Left lung (tissue), 4 donors: ENCODE measurements at regions not wholly inside any gene's neighbourhood (a gene's known extent, or its start where the extent isn't known, plus 50 kb on each side); places are given as distances from the start of the nearest gene placed in this dataset.

ENCODE experiments used
- ATAC-seq: fragments of 200-7000 bp; cut with Tn5 transposase; one replicate; pipeline ENCODE4 v1.9.1; 2020; ENCODE audit warnings: moderate library complexity
- DNase-seq, 4 donors: peaks; one replicate each; pipeline ENCODE4 v3.0.0-alpha.2; 2013 to 2020
- H3K27ac ChIP-seq, 2 donors: fragments of 200-600 bp; sonication (generic) in 1 of 2; one replicate each; pipeline versions ENCODE4 v1.5.0 to v1.8.0; 2020 to 2021
- H3K27me3 ChIP-seq, 2 donors: fragments of 200-600 bp; sonication (generic) in 1 of 2; one replicate each; pipeline versions ENCODE4 v1.5.0 to v1.8.0; 2020 to 2021
- H3K36me3 ChIP-seq, 2 donors: fragments of 200-600 bp; sonication (generic) in 1 of 2; one replicate each; pipeline versions ENCODE4 v1.5.0 to v1.8.0; 2020 to 2021
- H3K4me1 ChIP-seq, 2 donors: fragments of 200-600 bp; one replicate each; pipeline ENCODE4 v1.8.0; 2021
- H3K4me3 ChIP-seq, 2 donors: fragments of 200-600 bp; sonication (generic) in 1 of 2; one replicate each; pipeline versions ENCODE4 v1.5.0 to v1.8.0; 2020 to 2021; ENCODE audit warnings: mild to moderate bottlenecking in 1 of 2
- H3K9me3 ChIP-seq, 2 donors: fragments of 200-600 bp; sonication (generic) in 1 of 2; one replicate each; pipeline versions ENCODE4 v1.5.0 to v1.8.0; 2020 to 2021
- intact Hi-C, 2 donors: fragments of 100-400 bp; cut with DNase I; formaldehyde crosslinking; loops; one replicate each; pipeline versions ENCODE4 v1.11.2 to v1.14.2; 2022
- TF ChIP-seq, protein P1 (sequence below), 2 donors: fragments of 200-600 bp; sonication (generic) in 1 of 2; IDR thresholded peaks; one replicate each; pipeline versions ENCODE4 v1.5.0 to v1.8.0; 2021; ENCODE audit warnings: antibody characterized with exemption in 2 of 2
- donor health status: DM: no; HTN: yes; CAD: no.
- donor health status: DM: no; HTN: no; CAD: no.

DNA sequence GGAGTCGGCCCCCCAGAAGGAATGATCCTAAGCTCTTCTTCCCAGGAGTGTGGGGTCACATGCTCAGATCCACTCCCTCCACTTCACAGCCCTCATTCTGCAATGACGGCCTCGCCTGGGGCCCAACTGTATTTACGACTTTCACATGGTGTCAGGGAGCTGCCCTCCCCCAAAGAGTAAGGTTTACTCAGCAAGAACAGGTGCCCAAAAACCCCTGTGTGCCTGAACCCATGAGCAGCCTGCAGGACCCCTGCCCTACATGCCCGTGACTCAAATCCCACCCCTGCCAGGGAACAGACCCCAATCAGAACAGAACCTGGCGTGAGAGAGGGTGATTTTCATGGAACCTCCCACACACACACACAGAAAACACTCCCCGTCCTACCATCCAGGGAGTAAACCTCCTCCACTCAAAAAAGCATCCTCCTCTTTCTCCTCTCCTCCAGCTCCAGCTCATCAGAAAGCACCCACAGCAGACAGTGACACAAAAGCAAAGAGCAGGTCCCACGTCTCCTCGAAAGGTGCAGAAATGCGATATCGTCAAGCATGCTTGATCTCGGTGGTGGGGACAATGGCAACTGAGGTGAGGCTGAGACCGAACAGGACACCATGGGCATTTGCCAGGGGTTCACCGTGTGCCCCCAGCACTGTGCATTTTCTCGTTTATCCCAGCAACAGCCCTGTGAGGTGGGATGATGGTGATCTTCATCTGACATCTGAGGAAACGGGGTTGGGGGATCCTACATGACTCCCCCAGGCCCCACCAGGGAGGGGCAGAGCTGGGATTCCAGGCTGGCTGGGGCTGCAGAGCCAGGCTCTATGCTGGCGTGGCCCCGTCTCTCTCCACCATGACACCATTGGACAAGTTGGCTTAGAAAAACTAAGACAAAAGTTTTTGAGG lies 397.9 kb downstream of the NPHP4 start:
- TF ChIP-seq, protein P1, sequence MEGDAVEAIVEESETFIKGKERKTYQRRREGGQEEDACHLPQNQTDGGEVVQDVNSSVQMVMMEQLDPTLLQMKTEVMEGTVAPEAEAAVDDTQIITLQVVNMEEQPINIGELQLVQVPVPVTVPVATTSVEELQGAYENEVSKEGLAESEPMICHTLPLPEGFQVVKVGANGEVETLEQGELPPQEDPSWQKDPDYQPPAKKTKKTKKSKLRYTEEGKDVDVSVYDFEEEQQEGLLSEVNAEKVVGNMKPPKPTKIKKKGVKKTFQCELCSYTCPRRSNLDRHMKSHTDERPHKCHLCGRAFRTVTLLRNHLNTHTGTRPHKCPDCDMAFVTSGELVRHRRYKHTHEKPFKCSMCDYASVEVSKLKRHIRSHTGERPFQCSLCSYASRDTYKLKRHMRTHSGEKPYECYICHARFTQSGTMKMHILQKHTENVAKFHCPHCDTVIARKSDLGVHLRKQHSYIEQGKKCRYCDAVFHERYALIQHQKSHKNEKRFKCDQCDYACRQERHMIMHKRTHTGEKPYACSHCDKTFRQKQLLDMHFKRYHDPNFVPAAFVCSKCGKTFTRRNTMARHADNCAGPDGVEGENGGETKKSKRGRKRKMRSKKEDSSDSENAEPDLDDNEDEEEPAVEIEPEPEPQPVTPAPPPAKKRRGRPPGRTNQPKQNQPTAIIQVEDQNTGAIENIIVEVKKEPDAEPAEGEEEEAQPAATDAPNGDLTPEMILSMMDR (IDR thresholded peaks at IDR 0.05) = no peak
- Histone ChIP-seq H3K36me3 (no peaks in the 10 kb centered on the region), H3K27me3 (no peaks in the 10 kb centered on the region), H3K9me3 (peaks cover 0 to 18% of the 10 kb centered on the region in 2 donors), H3K27ac (no peak overlapping the region), H3K4me3 (no peak overlapping the region), H3K4me1 (no peaks in the 10 kb centered on the region)
- DNase-seq (no peak), ATAC-seq (no peak)
- intact Hi-C loops = no loop called here

GRCh38 chr1:5590717-5591116 lies 401.5 kb downstream of the NPHP4 start:
- H3K4me1 ChIP-seq = no peaks in the 10 kb centered on the region
- no peak for ATAC-seq
- TF ChIP-seq, protein P1 (IDR thresholded peaks at IDR 0.05) = no peak
- H3K27me3 ChIP-seq = no peaks in the 10 kb centered on the region
- peaks cover 0 to 18% of the 10 kb centered on the region in 2 donors for H3K9me3 ChIP-seq
- no peak overlapping the region for H3K4me3 ChIP-seq
- DNase-seq = no peak
- intact Hi-C loops = no loop called here
- H3K36me3 ChIP-seq = no peaks in the 10 kb centered on the region
- no peak overlapping the region for H3K27ac ChIP-seq

- Histone ChIP-seq H3K36me3 (no peaks in the 10 kb centered on the region), H3K27ac (no peak overlapping the region), H3K27me3 (peaks cover 0 to 11% of the 10 kb centered on the region in 2 donors), H3K9me3 (peaks cover 0 to 17% of the 10 kb centered on the region in 2 donors), H3K4me3 (no peak overlapping the region), H3K4me1 (no peaks in the 10 kb centered on the region)
- intact Hi-C loops = no loop called here
- DNase-seq (no peak), ATAC-seq (no peak)
- TF ChIP-seq, protein P1 (IDR thresholded peaks at IDR 0.05) = no peak
Observed at GRCh38 chr1:5586629-5587028, 405.6 kb downstream of the NPHP4 start.

DNA sequence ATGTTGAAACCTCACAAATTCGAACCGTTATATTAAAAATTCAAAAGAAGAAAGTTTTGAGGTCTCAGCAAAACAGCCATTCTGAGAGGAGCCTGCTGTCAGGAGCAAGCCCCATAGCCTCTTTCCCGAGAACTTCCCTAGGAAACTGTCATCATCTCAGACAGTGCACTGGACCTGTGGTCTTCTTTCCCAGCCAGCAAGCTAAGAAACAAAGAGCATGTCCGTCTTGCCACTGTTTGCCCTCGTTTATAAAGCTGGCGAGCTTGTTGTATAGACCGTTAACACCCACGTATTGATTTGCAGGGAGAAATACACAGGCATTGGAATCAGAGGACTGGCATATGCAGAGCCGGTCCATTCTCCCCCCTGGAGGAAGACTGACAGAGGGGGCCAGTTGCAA lies 407.0 kb downstream of the NPHP4 start:
- Histone ChIP-seq H3K27ac (no peak overlapping the region), H3K27me3 (peaks cover 0 to 16% of the 10 kb centered on the region in 2 donors), H3K4me1 (no peaks in the 10 kb centered on the region), H3K9me3 (peaks cover 0 to 4% of the 10 kb centered on the region in 2 donors), H3K4me3 (no peak overlapping the region), H3K36me3 (no peaks in the 10 kb centered on the region)
- ATAC-seq (no peak), DNase-seq (no peak)
- intact Hi-C loops = no loop called here
- TF ChIP-seq, protein P1 (IDR thresholded peaks at IDR 0.05) = no peak

GRCh38 chr1:5580926-5581325 lies 411.3 kb downstream of the NPHP4 start:
- Histone ChIP-seq H3K27me3 (peaks cover 0 to 19% of the 10 kb centered on the region in 2 donors), H3K4me3 (no peak overlapping the region), H3K4me1 (no peaks in the 10 kb centered on the region), H3K9me3 (no peaks in the 10 kb centered on the region), H3K27ac (no peak overlapping the region), H3K36me3 (no peaks in the 10 kb centered on the region)
- ATAC-seq = no peak
- DNase-seq = no peak
- intact Hi-C loops = no loop called here
- TF ChIP-seq, protein P1 (IDR thresholded peaks at IDR 0.05) = no peak
